HEK293T (cell line): ENCODE measurements at regions not wholly inside any gene's neighbourhood (a gene's known extent, or its start where the extent isn't known, plus 50 kb on each side); places are given as distances from the start of the nearest gene placed in this dataset.

Source experiments
- CTCF ChIA-PET: fragments of 350-600 bp; formaldehyde crosslinking; extraction: SDS; loops from one replicate; lab custom pipeline; 2021; ENCODE audit warnings: antibody characterized with exemption, inconsistent platforms; lab: Yijun Ruan, JAX
- POLR2A ChIA-PET: fragments of 350-600 bp; formaldehyde crosslinking; extraction: SDS; loops from one replicate; lab custom pipeline; 2020; ENCODE audit warnings: antibody characterized with exemption, inconsistent platforms; lab: Yijun Ruan, JAX
- DNase-seq: peaks from one replicate; pipeline ENCODE4 v3.0.0; 2012; ENCODE audit warnings: mixed read lengths; ENCODE audit errors: extremely low spot score
- ARNT ChIP-seq: fragments of 450-650 bp; IDR thresholded peaks from 2 replicates; pipeline ENCODE4 v1.6.1; 2017; ENCODE audit warnings: mild to moderate bottlenecking
- BHLHE40 ChIP-seq: fragments of 450-650 bp; IDR thresholded peaks from 2 replicates; pipeline ENCODE4 v1.6.1; 2016; ENCODE audit warnings: mild to moderate bottlenecking, moderate library complexity, borderline replicate concordance
- CTBP1 ChIP-seq: fragments of 450-650 bp; IDR thresholded peaks from 2 replicates; pipeline ENCODE4 v1.6.1; 2016; ENCODE audit warnings: borderline replicate concordance
- ELF4 ChIP-seq: fragments of 450-650 bp; IDR thresholded peaks from 2 replicates; pipeline ENCODE4 v1.6.1; 2017; ENCODE audit warnings: antibody characterized with exemption
- FOXM1 ChIP-seq: fragments of 450-650 bp; IDR thresholded peaks from 2 replicates; pipeline ENCODE4 v1.6.1; 2017; ENCODE audit warnings: mild to moderate bottlenecking, borderline replicate concordance
- HDGF ChIP-seq: fragments of 450-650 bp; IDR thresholded peaks from 2 replicates; pipeline ENCODE4 v1.6.1; 2017; ENCODE audit warnings: antibody characterized with exemption, borderline replicate concordance
- L3MBTL2 ChIP-seq: fragments of 450-650 bp; conservative IDR thresholded peaks from 2 replicates; pipeline ENCODE4 v1.6.1; 2016; ENCODE audit warnings: mild to moderate bottlenecking
- LEF1 ChIP-seq: fragments of 450-650 bp; IDR thresholded peaks from 2 replicates; pipeline ENCODE4 v1.6.1; 2017; ENCODE audit warnings: mild to moderate bottlenecking, borderline replicate concordance
- PKNOX1 ChIP-seq: fragments of 450-650 bp; IDR thresholded peaks from 2 replicates; pipeline ENCODE4 v1.6.1; 2016
- SP1 ChIP-seq: fragments of 450-650 bp; IDR thresholded peaks from 2 replicates; pipeline ENCODE4 v1.6.1; 2017
- SUZ12 ChIP-seq: fragments of 450-650 bp; IDR thresholded peaks from 2 replicates; pipeline ENCODE4 v1.6.1; 2016; ENCODE audit warnings: mild to moderate bottlenecking
- TARDBP ChIP-seq: fragments of 450-650 bp; IDR thresholded peaks from 2 replicates; pipeline ENCODE4 v1.6.1; 2016
- ZNF384 ChIP-seq: fragments of 450-650 bp; IDR thresholded peaks from 2 replicates; pipeline ENCODE4 v1.6.1; 2016

GRCh38 chr6:105607636-105608621, 205.0 kb upstream of the PREP start:
- POLR2A ChIA-PET, result no interaction called here
- DNase-seq, result no peak
- TF ChIP-seq PKNOX1 (peak; percentile 81), HDGF (no peak)
- CTCF ChIA-PET, result interaction anchor here (0.8 kb wide), 1 partner anchor 123 kb away, joined by 3 read pairs; no protein-coding TSS in a partner anchor

GRCh38 chr6:105606831-105607463, 204.1 kb upstream of the PREP start:
- ChIA-PET POLR2A (no interaction called here), CTCF (no interaction called here)
- DNase-seq, result no peak
- TF ChIP-seq ELF4 (no peak), SUZ12 (no peak)

- no peak for TF ChIP-seq LEF1
- TF ChIP-seq TARDBP, result no peak
- TF ChIP-seq ZNF384, result no peak
- TF ChIP-seq PKNOX1, result no peak
- TF ChIP-seq CTBP1, result no peak
- no peak for TF ChIP-seq SUZ12
- TF ChIP-seq BHLHE40, result no peak
- TF ChIP-seq FOXM1, result no peak
- TF ChIP-seq ARNT, result no peak
- POLR2A ChIA-PET, result no interaction called here
- CTCF ChIA-PET, result interaction anchor here (0.6 kb wide), 1 partner anchor 122 kb away, joined by 5 read pairs; no protein-coding TSS in a partner anchor
- DNase-seq, result no peak
Observed at GRCh38 chr6:105604587-105604884, 201.7 kb upstream of the PREP start.

GRCh38 chr6:105603788-105604586, 201.1 kb upstream of the PREP start:
- TF ChIP-seq CTBP1 (no peak), PKNOX1 (peak; percentile 94)
- POLR2A ChIA-PET, result no interaction called here
- CTCF ChIA-PET, result interaction anchor here (0.6 kb wide), 1 partner anchor 122 kb away, joined by 5 read pairs; no protein-coding TSS in a partner anchor
- DNase-seq, result no peak

GRCh38 chr6:105601541-105602236, 198.8 kb upstream of the PREP start:
- ChIA-PET POLR2A (no interaction called here), CTCF (no interaction called here)
- no peak for DNase-seq
- TF ChIP-seq ZNF384, result no peak
- TF ChIP-seq PKNOX1, result no peak
- TF ChIP-seq L3MBTL2, result no peak
- no peak for TF ChIP-seq TARDBP
- TF ChIP-seq HDGF, result no peak
- no peak for TF ChIP-seq BHLHE40
- TF ChIP-seq CTBP1, result no peak
- no peak for TF ChIP-seq ELF4
- TF ChIP-seq LEF1, result no peak
- TF ChIP-seq SP1, result no peak
